NCI-H187 (cell line): ENCODE measurements at regions not wholly inside any gene's neighbourhood (a gene's known extent, or its start where the extent isn't known, plus 50 kb on each side); places are given as distances from the start of the nearest gene placed in this dataset.
"Not testable (repeated sequence)": the region's sequence is repeated elsewhere in the genome, so short reads cannot be mapped to it uniquely, and the experiment has no call there.

ENCODE experiments used
- DNase-seq, 2 experiments: peaks; one replicate each; lab custom pipeline; 2025; lab: John Stamatoyannopoulos, UW

- DNase-seq, result no peak
Measured at GRCh38 chr5:158061451-158061850, 202.5 kb upstream of the CLINT1 start.

DNA sequence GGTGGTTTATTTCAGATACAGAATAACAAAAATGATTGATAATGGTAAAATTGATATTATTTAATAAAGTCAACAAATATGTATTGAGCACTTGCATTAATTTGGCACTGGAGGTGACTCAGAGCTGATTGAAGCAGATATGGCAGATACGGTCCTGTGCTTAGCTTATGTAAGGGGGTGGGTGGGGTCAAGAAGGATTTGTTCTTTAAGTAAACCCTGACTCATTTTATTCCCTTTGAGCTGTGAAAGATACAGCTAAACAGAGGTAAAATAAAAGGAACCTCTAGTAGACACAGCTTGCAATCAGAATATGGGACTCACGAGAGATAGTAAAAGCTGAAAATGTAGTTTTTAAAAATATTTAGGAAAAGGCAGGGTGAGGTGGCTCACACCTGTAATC, 201.3 kb upstream of the CLINT1 start:
- DNase-seq, result no peak

DNA sequence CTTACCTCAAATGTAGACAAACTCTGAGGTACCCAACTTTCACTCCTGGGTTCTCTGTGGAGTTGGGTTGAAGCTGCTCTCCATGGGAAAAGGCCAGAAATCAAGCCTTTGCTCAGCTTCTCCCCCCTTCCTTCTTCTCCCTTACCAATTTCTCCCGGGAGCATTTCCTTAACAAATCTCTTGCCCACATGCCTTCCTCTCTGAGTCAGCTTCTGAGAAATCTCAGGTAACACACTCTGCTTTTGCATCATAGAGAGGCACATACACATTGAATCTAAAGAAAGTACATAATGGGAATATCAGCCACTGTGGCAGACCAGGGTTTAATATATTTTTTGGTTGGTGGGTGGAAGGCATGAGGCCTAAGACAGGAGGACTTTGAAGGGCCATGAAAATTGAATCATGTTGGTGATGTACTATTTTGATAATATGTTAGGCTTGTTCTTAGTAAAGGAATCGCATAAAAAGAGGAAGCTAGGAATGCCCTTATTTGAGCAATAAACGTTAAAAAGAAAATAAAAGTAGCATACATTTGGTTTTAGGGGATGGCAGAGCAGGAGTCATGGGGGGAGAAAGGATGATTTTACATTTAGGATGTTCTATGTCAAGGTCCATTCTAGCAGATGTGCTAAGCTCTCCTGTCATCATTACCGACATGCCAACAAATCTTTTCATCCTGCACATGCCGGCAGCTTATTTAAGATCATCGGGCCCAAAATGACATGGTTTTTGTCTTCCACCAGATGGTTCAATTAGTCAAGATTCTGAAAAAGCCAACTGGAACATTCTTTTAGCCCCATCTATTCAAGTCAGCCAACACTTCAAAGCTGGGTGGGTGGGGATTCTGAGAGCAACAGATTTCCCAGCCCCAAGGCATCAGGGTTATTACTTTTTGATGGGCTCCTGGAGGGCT, 199.5 kb upstream of the CLINT1 start:
- DNase-seq, result no peak

DNA sequence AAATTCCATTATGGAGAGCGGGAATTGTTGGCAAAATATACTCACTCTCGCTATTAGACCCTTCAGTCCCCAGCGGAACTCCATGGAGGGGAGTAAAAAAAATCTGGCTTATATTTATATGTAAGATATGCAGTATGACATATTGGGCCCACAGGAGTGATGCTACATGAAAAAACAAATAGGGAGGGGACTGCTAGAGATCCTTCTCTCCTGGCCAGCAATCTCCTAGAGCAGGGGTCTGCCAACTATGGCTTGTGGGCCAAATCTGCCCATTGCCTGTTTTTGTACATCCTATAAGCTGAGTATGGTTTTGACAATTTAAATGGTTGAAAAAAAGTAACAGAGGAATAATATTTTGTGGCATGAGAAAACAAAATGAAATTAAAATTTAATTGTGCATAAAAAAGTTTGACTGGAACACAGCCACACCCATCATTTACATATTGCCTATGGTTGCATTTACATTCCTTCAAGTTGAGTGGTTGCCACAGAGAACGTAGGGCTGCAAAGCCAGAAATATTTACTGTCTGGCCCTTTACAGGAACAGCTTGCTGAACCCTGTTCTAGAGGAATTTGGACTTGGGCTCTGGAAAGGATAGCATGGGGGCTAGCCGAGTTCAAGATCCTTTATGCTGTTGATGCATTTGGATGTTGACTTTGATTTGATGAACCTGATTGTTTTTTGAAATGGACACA, 197.3 kb upstream of the CLINT1 start:
- no peak for DNase-seq

DNA sequence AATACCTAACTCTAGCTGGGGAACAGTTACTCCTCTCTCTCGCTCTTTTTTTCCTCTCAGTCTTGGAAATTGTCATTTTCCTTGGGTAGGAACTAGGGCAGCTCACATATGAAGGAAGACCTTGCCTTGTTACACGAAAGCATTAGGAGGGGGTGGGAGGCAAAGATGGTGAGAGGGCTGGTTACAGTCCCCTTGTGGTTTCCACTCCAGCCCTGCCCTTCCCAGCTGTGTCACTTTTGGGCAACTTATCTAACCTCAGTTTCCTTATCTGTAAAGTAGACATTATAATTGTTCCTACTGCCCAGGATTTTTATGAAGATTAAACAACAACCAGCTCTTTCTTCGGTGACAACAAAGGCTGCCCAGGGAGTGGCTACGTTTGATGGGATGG, 196.2 kb upstream of the CLINT1 start:
- DNase-seq, result no peak

DNA sequence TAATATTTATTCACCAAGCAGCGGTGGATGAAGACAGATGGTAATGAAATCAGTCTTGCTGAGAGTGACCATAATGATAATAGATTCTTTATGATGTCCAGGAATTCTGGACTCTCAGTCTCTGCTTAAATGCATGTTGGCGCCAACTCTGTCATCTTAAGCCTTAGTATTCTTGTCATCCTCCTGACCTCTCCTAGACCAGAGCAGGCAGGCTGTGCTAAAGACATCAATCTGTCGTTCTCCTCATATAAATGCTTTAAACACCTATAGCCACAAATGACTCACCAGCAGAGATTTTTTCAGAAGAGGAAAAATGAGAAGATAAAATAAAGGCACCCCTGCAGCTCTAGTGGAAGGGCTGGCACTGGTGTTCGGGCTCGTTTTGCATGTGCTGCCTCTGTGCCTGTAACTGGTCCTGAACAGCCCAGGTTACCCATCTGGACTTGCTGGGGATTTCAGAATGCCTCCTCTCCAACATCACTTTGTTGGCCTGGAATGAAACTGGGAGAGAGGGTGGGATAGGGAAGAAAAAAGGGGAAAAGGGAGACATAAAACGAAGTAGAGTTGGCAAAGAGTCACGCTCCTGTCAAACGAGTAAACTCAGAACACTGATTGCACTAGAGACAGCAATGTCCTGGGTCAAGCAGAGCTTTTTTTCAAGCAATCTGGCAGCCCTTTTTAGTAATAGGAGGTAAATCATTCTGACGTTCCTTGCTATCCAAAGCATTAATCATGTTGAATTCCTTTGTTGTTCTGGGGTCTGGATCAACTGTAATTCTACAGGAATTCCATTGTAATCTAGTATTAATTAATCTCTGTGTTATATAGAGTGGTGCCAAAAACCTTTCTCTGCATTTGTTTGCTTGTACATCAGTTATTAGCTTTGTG, 195.5 kb upstream of the CLINT1 start:
- DNase-seq, result no peak

GRCh38 chr5:158051036-158051435, 192.1 kb upstream of the CLINT1 start:
- DNase-seq, result no peak

GRCh38 chr5:158050421-158050820, 191.5 kb upstream of the CLINT1 start:
- no peak for DNase-seq

DNA sequence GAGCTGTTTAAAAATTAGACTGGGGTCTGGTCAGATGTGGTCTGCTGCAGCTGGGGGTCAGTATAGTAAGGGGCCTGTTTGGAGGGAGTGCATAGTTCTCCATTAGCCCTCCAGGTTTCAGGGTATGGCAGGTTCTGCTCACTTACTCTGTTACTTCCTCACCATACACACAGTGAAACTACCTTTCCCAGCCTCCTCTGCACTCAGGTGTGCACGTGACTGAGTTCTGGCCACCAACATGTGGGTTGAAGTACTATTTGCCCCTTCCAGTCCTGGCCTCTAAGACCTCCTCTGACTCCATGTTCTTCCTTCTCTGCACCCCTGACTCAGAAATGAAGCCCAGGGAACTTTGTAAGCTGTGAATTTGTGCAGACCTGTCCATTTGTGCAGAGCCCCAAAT, 190.5 kb upstream of the CLINT1 start:
- no peak for DNase-seq

- no peak for DNase-seq
Measured at GRCh38 chr5:158045696-158046095, 186.8 kb upstream of the CLINT1 start.

- no peak for DNase-seq
Measured at GRCh38 chr5:158039911-158040347, 181.0 kb upstream of the CLINT1 start.

- DNase-seq, result no peak
Measured at GRCh38 chr5:158039441-158039840, 180.5 kb upstream of the CLINT1 start.

DNA sequence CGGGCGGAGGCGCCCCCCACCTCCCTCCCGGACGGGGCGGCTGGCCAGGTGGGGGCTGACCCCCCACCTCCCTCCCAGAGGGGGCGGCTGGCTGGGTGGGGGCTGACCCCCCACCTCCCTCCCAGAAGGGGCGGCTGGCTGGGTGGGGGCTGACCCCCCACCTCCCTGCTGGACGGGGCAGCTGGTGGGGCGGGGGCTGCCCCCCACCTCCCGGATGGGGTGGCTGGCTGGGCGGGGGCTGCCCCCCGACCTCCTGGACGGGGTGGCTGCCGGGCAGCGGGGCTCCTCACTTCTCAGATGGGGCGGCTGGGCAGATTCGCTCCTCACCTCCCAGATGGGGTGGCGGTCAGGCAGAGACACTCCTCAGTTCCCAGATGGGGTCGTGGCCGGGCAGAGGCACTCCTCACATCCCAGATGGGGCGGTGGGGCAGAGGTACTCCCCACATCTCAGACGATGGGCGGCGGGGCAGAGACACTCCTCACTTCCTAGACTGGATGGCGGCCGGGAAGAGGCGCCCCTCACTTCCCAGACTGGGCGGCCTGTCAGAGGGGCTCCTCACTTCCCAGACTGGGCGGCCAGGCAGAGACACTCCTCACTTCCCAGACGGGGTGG, 178.1 kb upstream of the CLINT1 start:
- not testable (repeated sequence) for DNase-seq

- DNase-seq, result not testable (repeated sequence)
Measured at GRCh38 chr5:158034586-158034985, 175.6 kb upstream of the CLINT1 start.

- DNase-seq, result no peak
Measured at GRCh38 chr5:158033724-158034123, 174.8 kb upstream of the CLINT1 start.

DNA sequence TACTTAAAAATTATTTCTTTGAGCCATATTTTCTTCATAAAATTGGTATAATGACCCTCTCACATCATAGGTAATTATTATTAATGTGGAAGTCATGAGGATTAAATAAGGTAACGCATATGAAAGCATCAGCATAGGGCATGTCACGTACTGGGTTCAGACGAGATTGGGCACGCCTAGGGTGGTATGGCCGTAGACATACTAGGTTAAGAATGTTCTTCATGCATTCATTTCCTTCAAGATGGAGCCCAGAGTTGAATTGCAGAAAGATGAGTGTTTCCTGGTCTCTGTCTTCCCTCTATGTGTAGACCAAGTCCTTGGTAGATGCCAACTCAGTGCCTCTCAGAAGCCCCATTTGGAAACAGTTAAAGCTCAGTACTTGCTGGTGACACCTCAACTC, 174.1 kb upstream of the CLINT1 start:
- DNase-seq, result no peak

DNA sequence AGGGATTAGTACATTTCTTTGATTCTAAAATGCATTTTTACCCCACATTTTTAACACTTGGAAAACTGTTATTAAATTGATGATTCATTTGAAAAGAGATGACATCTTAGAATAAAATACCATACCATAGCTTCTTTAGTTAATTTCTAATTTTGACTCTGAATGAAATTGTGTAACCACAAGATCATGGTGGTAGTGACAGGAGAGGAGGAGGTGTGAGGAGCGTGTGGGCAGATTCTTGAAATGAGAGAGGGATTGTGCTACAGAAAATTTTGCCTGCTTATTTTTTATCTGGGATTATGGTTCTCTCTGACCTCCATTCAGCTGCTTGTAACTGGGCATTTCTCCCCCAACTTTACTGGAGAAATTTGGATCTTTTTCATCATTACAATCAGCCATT, 173.3 kb upstream of the CLINT1 start:
- DNase-seq, result no peak

- no peak for DNase-seq
Measured at GRCh38 chr5:158027806-158028775, 169.1 kb upstream of the CLINT1 start.

DNA sequence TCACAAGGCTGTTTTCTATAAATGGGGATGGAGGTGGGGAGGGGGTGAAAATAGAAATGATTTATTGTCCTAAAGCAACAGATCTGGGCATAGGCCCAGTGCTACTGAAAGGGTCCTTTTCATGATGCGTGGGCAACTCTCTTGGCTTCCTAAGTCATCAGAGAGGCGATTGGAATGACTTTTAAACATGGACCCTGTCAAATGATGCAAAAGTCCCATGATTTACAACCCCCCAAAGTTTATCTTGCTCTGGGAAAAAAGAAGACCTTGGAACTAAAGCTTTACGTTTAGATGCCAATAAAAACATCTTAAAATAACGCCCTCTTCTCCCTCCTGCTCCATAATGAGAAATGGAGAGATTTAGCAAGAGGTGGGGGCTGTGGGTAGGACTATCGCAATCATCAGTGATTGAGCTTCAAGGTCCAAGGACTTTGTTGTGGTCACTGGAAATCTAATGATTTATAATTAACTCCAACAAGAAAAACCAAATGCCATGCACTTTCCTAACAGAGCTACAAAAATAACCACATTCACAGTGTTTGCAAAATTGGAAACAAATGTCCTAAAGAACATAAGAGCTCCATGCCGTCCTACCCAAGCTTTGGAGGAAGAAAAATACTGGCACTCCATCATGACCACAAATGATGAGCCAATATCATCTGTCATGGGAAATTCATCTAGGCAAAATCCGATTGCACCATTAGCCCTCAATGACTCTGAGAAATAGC, 167.5 kb upstream of the CLINT1 start:
- DNase-seq, result no peak

- DNase-seq, result no peak
Measured at GRCh38 chr5:158023266-158023665, 164.3 kb upstream of the CLINT1 start.
